HEK293T (cell line): ENCODE measurements at regions not wholly inside any gene's neighbourhood (a gene's known extent, or its start where the extent isn't known, plus 50 kb on each side); places are given as distances from the start of the nearest gene placed in this dataset.

Source experiments
- CTBP1 ChIP-seq: fragments of 450-650 bp; IDR thresholded peaks from 2 replicates; pipeline ENCODE4 v1.6.1; 2016; ENCODE audit warnings: borderline replicate concordance
- ELF4 ChIP-seq: fragments of 450-650 bp; IDR thresholded peaks from 2 replicates; pipeline ENCODE4 v1.6.1; 2017; ENCODE audit warnings: antibody characterized with exemption

DNA sequence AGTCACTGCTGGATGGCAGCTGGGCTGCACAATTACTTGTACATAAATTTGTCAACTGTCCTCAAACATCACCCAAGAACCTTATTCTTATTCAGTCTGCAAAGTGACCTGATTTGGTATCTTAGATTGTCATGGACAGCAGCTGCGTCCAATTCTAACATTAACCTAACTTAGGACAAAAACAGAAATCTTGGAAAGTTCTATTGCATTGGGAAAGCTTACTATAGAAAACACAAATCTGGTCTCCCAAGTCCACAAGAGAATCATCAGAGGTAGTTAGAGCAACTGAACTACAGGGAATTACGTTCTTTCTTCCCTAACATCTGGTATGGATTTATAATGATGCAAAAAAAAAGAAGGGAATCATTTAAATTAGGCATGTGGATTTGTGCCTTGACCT lies 283.9 kb downstream of the NR2F1-AS1 start:
- no peak for TF ChIP-seq ELF4
- TF ChIP-seq CTBP1 = no peak
